ENCODE measurements at regions not wholly inside any gene's neighbourhood (a gene's known extent, or its start where the extent isn't known, plus 50 kb on each side); places are given as distances from the start of the nearest gene placed in this dataset.

GRCh38 chr4:181193131-181193930, 1049.9 kb upstream of the TENM3 start:
- TF ChIP-seq EZH2 (optimal IDR thresholded peaks at IDR 0.05; ENCODE audit: low read depth, low read length) (no peak), CTCF (IDR thresholded peaks at IDR 0.05; ENCODE audit: low read length) (no peak), EZH2phosphoT487 (IDR thresholded peaks at IDR 0.05; ENCODE audit: low read length) (no peak)

Measured in MM.1S (cell line).